Activated naive CD4-positive, alpha-beta T cell treated with anti-CD3 and anti-CD28 coated beads for 36 hours (primary cell): ENCODE measurements at regions not wholly inside any gene's neighbourhood (a gene's known extent, or its start where the extent isn't known, plus 50 kb on each side); places are given as distances from the start of the nearest gene placed in this dataset.

ENCODE experiments used
- CTCF ChIA-PET: fragments of 350-600 bp; sonication (Branson Sonifier 250); formaldehyde crosslinking; loops from one replicate; lab custom pipeline; 2021; ENCODE audit warnings: antibody characterized with exemption; lab: Charles Lee
- DNase-seq: peaks from one replicate; pipeline ENCODE4 v3.0.0-alpha.2; 2020
- H3K27ac Mint-ChIP-seq: one replicate; pipeline ENCODE4 v1.8.0; 2021; ENCODE audit warnings: mild to moderate bottlenecking, mixed read lengths
- H3K27me3 Mint-ChIP-seq: one replicate; pipeline ENCODE4 v1.8.0; 2021; ENCODE audit warnings: low read depth, mixed read lengths
- H3K36me3 Mint-ChIP-seq: one replicate; pipeline ENCODE4 v1.8.0; 2021; ENCODE audit warnings: low read depth, mixed read lengths
- H3K4me1 Mint-ChIP-seq: one replicate; pipeline ENCODE4 v1.8.0; 2021; ENCODE audit warnings: low read depth, mixed read lengths
- H3K4me3 Mint-ChIP-seq: one replicate; pipeline ENCODE4 v1.8.0; 2021; ENCODE audit warnings: mild to moderate bottlenecking, moderate library complexity, mixed read lengths
- H3K9me3 Mint-ChIP-seq: one replicate; pipeline ENCODE4 v1.8.0; 2021; ENCODE audit warnings: mixed read lengths
- intact Hi-C: fragments of 100-400 bp; cut with micrococcal nuclease; formaldehyde crosslinking; loops from one replicate; pipeline ENCODE4 v1.15.1; 2023

GRCh38 chr1:227447531-227447990 is 115.8 kb upstream of the ZNF678 start:
- Mint-ChIP-seq H3K4me1 (no peaks in the 10 kb centered on the region), H3K36me3 (no peaks in the 10 kb centered on the region), H3K9me3 (no peaks in the 10 kb centered on the region), H3K27me3 (peaks cover 39% of the 10 kb centered on the region), H3K4me3 (no peak overlapping the region), H3K27ac (no peak overlapping the region)
- intact Hi-C loops, result no loop called here
- CTCF ChIA-PET, result interaction anchor here (1.2 to 2.0 kb wide), 3 partner anchors 7 to 95 kb away, joined by 4 to 10 read pairs (median 8); no protein-coding TSS in a partner anchor
- DNase-seq, result no peak

DNA sequence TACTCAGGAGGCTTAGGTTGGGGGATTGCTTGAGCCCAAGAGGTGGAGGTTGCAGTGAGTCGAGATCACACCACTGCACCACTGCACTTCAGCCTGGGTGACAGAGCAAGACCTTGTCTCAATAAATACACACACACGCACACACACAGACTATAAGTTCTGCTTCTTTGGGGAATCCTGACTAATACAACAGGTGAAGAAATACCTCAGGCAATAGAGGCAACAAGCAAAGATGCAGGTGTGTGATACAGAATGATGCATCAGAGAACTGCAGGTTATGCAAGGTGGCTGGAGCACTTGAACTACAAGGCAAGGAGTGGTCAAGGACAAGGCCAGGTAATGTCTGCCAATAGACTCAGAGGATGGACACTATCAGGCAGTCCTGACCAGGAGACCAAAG is 117.6 kb upstream of the ZNF678 start:
- no peak for DNase-seq
- Mint-ChIP-seq H3K4me1 (no peaks in the 10 kb centered on the region), H3K27ac (no peak overlapping the region), H3K36me3 (no peaks in the 10 kb centered on the region), H3K27me3 (peaks cover 36% of the 10 kb centered on the region), H3K4me3 (no peak overlapping the region), H3K9me3 (no peaks in the 10 kb centered on the region)
- intact Hi-C loops, result no loop called here
- CTCF ChIA-PET, result no interaction called here

GRCh38 chr1:227445092-227445674 is 118.2 kb upstream of the ZNF678 start:
- no peaks in the 10 kb centered on the region for H3K9me3 Mint-ChIP-seq
- H3K36me3 Mint-ChIP-seq, result no peaks in the 10 kb centered on the region
- no peaks in the 10 kb centered on the region for H3K4me1 Mint-ChIP-seq
- no peak overlapping the region for H3K27ac Mint-ChIP-seq
- peaks cover 32% of the 10 kb centered on the region for H3K27me3 Mint-ChIP-seq
- H3K4me3 Mint-ChIP-seq, result no peak overlapping the region
- no peak for DNase-seq
- CTCF ChIA-PET, result no interaction called here
- intact Hi-C loops, result no loop called here

- intact Hi-C loops, result no loop called here
- peaks cover 4% of the 10 kb centered on the region for H3K4me1 Mint-ChIP-seq
Observed at GRCh38 chr1:227440182-227440581, 121.9 kb upstream of the CDC42BPA start.

DNA sequence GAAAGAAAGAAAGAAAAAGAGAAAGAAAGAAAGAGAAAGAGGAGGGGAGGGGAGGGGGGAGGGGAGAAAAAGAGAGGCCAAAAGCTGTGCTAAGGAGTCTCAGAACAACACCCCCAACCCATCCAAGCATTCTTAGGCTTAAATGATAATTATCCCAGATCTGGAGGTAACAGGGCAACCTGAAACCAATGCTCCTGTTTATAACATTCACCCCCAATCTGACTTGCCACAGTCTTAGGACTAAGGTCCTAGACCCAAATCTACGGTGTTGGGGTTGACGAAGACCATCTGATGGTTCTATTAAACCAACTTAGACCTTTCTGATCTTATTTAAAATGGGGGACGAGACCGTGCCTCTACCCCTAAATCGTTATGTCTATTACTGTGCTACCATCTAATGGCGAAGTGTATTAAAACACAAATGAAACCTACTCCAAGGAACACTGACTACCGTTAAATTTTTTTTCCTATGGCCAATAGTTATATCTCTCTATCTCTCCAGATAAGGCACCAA is 119.3 kb upstream of the CDC42BPA start:
- no peak for DNase-seq
- no peaks in the 10 kb centered on the region for H3K36me3 Mint-ChIP-seq
- intact Hi-C loops, result loop anchor here (1.0 to 5.0 kb wide), 4 partner anchors 202 to 890 kb away; partner anchors contain the start of gene STUM

More at GRCh38 chr1:227440182-227440581, 121.9 kb upstream of the CDC42BPA start:
- H3K27me3 Mint-ChIP-seq, result peaks cover 28% of the 10 kb centered on the region
- CTCF ChIA-PET, result interaction anchor here (1.0 to 2.2 kb wide), 3 partner anchors 8 to 890 kb away, joined by 3 to 10 read pairs (median 3); no protein-coding TSS in a partner anchor
- H3K4me3 Mint-ChIP-seq, result no peak overlapping the region
- H3K9me3 Mint-ChIP-seq, result no peaks in the 10 kb centered on the region
- H3K36me3 Mint-ChIP-seq, result no peaks in the 10 kb centered on the region
- H3K27ac Mint-ChIP-seq, result no peak overlapping the region
- no peak for DNase-seq

GRCh38 chr1:227434808-227435444 is 116.6 kb upstream of the CDC42BPA start:
- intact Hi-C loops, result loop anchor here (5.0 kb wide), 1 partner anchor 888 kb away; the partner anchor contains the start of gene STUM
- Mint-ChIP-seq H3K27ac (no peak overlapping the region), H3K36me3 (no peaks in the 10 kb centered on the region), H3K4me3 (no peak overlapping the region), H3K9me3 (no peaks in the 10 kb centered on the region), H3K4me1 (peaks cover 4% of the 10 kb centered on the region), H3K27me3 (peaks cover 22% of the 10 kb centered on the region)
- DNase-seq, result no peak
- CTCF ChIA-PET, result no interaction called here

More for the DNA sequence above, 119.3 kb upstream of the CDC42BPA start:
- Mint-ChIP-seq H3K27me3 (peaks cover 28% of the 10 kb centered on the region), H3K9me3 (no peaks in the 10 kb centered on the region), H3K4me3 (no peak overlapping the region), H3K4me1 (peaks cover 4% of the 10 kb centered on the region), H3K27ac (no peak overlapping the region)
- CTCF ChIA-PET, result interaction anchor here (0.7 to 0.8 kb wide), 2 partner anchors 523 to 1012 kb away, joined by 3 read pairs; no protein-coding TSS in a partner anchor

- no peaks in the 10 kb centered on the region for H3K36me3 Mint-ChIP-seq
- peaks cover 19% of the 10 kb centered on the region for H3K27me3 Mint-ChIP-seq
- H3K4me3 Mint-ChIP-seq, result no peak overlapping the region
- CTCF ChIA-PET, result no interaction called here
- peaks cover 4% of the 10 kb centered on the region for H3K4me1 Mint-ChIP-seq
- DNase-seq, result no peak
- intact Hi-C loops, result no loop called here
- H3K9me3 Mint-ChIP-seq, result no peaks in the 10 kb centered on the region
- H3K27ac Mint-ChIP-seq, result no peak overlapping the region
Observed at GRCh38 chr1:227433663-227434341, 115.5 kb upstream of the CDC42BPA start.

- peaks cover 13% of the 10 kb centered on the region for H3K27me3 Mint-ChIP-seq
- H3K36me3 Mint-ChIP-seq, result no peaks in the 10 kb centered on the region
- intact Hi-C loops, result no loop called here
- H3K9me3 Mint-ChIP-seq, result no peaks in the 10 kb centered on the region
- no peak overlapping the region for H3K27ac Mint-ChIP-seq
- peaks cover 4% of the 10 kb centered on the region for H3K4me1 Mint-ChIP-seq
- DNase-seq, result no peak
- CTCF ChIA-PET, result interaction anchor here (0.8 kb wide), 1 partner anchor 571 kb away, joined by 3 read pairs; no protein-coding TSS in a partner anchor
- no peak overlapping the region for H3K4me3 Mint-ChIP-seq
Observed at GRCh38 chr1:227432981-227433380, 114.7 kb upstream of the CDC42BPA start.

DNA sequence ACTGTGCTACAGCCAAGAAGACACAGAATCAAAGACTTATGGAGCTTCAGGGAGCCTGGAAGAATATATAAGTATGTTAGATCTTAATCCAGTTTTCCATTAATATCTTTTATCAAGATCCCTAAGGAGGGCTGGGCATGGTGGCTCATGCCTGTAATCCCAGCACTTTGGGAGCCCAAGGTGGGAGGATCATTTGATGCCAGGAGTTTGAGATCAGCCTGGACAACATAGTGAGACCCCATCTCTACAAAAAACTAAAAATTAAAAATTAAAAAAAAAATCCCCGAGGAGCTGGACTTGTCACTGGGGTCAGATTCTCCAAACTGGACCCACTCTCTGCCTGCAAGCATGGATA is 113.9 kb upstream of the CDC42BPA start:
- intact Hi-C loops, result no loop called here
- Mint-ChIP-seq H3K27me3 (peaks cover 9% of the 10 kb centered on the region), H3K4me3 (no peak overlapping the region), H3K4me1 (no peaks in the 10 kb centered on the region), H3K27ac (no peak overlapping the region), H3K9me3 (no peaks in the 10 kb centered on the region), H3K36me3 (no peaks in the 10 kb centered on the region)
- CTCF ChIA-PET, result no interaction called here
- DNase-seq, result no peak

DNA sequence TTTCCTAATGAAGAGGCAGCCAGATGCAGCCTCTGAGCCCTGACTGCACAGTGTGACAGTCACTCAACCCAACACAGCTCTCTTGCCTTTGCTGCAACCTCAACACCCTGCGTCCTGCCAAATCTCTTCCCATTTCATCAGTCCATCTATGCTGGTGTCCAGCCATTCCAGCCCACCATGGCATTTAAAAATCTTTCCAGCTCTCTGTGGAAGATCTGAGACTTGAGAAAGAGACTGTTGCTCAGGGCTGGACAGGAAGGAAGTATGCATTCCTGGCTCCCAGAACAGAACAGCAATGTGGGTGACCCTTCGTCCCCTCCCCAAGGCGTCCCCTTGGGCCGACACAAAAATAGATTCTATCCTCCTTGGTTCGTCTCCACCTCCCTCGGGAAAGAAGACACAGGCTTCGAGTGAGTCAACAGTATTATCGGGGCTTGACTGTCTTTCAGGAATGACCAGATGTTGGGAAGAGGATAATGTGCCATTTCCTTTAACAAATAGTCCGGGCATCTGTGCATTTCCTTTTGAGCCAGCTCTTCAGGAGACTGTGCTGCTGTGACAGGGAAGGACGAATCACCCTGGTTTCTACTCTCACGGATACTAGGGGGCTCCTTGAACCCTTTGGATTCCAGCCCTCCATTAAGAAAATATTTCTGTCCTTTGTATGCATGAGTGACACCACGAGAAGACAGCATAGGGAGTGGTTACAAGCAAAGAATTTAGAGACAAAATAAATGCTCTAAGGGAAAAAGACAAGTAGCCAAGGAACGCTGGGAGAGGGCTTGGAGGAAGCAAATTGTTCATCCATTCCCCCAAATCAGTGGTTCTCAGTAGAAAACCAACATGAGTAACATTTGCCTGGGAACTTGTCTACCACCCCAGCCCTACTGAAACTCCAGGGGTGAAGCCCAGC is 111.4 kb upstream of the CDC42BPA start:
- Mint-ChIP-seq H3K4me3 (no peak overlapping the region), H3K27me3 (peaks cover 5% of the 10 kb centered on the region), H3K4me1 (no peaks in the 10 kb centered on the region), H3K9me3 (no peaks in the 10 kb centered on the region), H3K36me3 (no peaks in the 10 kb centered on the region), H3K27ac (no peak overlapping the region)
- intact Hi-C loops, result no loop called here
- CTCF ChIA-PET, result interaction anchor here (0.6 kb wide), 1 partner anchor 644 kb away, joined by 3 read pairs; no protein-coding TSS in a partner anchor
- no peak for DNase-seq

- Mint-ChIP-seq H3K4me1 (no peaks in the 10 kb centered on the region), H3K27ac (no peak overlapping the region), H3K27me3 (peaks cover 8% of the 10 kb centered on the region), H3K36me3 (no peaks in the 10 kb centered on the region), H3K4me3 (no peak overlapping the region), H3K9me3 (no peaks in the 10 kb centered on the region)
- intact Hi-C loops, result no loop called here
- no peak for DNase-seq
- CTCF ChIA-PET, result no interaction called here
Observed at GRCh38 chr1:227428803-227429202, 110.5 kb upstream of the CDC42BPA start.
